ENCODE measurements at regions not wholly inside any gene's neighbourhood (a gene's known extent, or its start where the extent isn't known, plus 50 kb on each side); places are given as distances from the start of the nearest gene placed in this dataset.

DNA sequence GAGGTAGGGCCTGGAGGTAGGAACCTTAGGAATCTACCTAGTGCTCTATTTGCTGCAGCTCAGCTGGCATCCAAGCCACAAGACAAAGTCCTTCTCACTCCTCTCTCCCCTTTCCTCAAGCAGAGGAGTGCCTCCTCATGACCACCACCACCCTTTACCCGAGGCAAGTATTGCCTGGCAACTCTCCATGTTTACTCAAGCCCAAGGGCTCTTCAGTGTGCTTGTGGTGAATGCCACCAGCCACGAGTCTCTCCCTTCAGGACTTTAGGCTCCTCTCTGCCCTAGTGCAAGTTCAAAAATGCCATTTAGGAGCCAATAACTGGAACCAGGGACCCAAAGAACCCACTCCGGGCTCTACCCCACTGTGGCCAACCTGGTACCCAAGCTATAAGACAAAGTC, 514.5 kb upstream of the RGMB start:
- POLR2A ChIA-PET (ENCODE audit: low non-redundant PET), result no interaction called here

DNA sequence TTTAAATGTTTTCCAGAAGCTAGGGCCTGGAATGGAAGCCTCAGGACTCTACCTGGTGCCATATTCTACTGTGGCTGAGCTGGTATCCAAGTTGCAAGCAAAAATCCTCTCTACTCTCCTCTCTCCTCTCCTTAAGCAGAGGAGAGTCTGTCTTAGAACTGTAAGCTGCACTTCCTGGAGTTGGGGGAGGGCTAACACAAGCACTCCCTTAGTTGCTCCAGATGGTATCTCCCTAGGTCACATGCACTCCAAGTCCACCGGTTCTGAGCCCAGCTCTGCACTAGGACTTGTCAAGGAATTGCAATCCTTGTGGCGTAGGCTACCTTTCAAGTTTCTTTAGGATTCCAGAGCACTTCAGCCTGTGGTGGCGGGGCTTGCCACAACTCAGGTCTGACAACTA, 513.9 kb upstream of the RGMB start:
- intact Hi-C loops (cut with micrococcal nuclease; ENCODE audit: unreplicated experiment), result no loop called here
- no peak for DNase-seq (ENCODE audit: low spot score)
- TF ChIP-seq CTCF (conservative IDR thresholded peaks at IDR 0.05; ENCODE audit: low read depth, low read length) (no peak), EZH2 (IDR thresholded peaks at IDR 0.05; ENCODE audit: borderline replicate concordance, low read depth, low read length, poor library complexity, severe bottlenecking) (no peak)
- Histone ChIP-seq H3K4me1 (ENCODE audit: insufficient read depth, low read length, poor library complexity, severe bottlenecking) (no peaks in the 10 kb centered on the region), H3K27me3 (replicated peaks; ENCODE audit: insufficient read depth, low read depth, low read length, poor library complexity) (no peaks in the 10 kb centered on the region), H3K36me3 (ENCODE audit: insufficient read depth, low read length, poor library complexity, severe bottlenecking) (no peaks in the 10 kb centered on the region), H3K27ac (ENCODE audit: low read depth, low read length, poor library complexity, severe bottlenecking) (no peak overlapping the region), H3K4me3 (ENCODE audit: low read depth, low read length, poor library complexity, severe bottlenecking) (no peak overlapping the region), H3K9me3 (ENCODE audit: low read depth, low read length, poor library complexity, severe bottlenecking) (no peaks in the 10 kb centered on the region)
- BruUV-seq (replicated peaks), result no TSS peak
- POLR2A ChIA-PET (ENCODE audit: low non-redundant PET), result no interaction called here
- CTCF ChIA-PET, result no interaction called here

More for the DNA sequence above, 514.5 kb upstream of the RGMB start:
- H3K36me3 ChIP-seq (ENCODE audit: insufficient read depth, low read length, poor library complexity, severe bottlenecking), result no peaks in the 10 kb centered on the region
- BruUV-seq (replicated peaks), result no TSS peak
- TF ChIP-seq CTCF (conservative IDR thresholded peaks at IDR 0.05; ENCODE audit: low read depth, low read length), result no peak
- no peak for TF ChIP-seq EZH2 (IDR thresholded peaks at IDR 0.05; ENCODE audit: borderline replicate concordance, low read depth, low read length, poor library complexity, severe bottlenecking)
- CTCF ChIA-PET, result no interaction called here
- no peaks in the 10 kb centered on the region for H3K27me3 ChIP-seq (replicated peaks; ENCODE audit: insufficient read depth, low read depth, low read length, poor library complexity)
- no peaks in the 10 kb centered on the region for H3K9me3 ChIP-seq (ENCODE audit: low read depth, low read length, poor library complexity, severe bottlenecking)
- DNase-seq (ENCODE audit: low spot score), result no peak
- no peaks in the 10 kb centered on the region for H3K4me1 ChIP-seq (ENCODE audit: insufficient read depth, low read length, poor library complexity, severe bottlenecking)
- intact Hi-C loops (cut with micrococcal nuclease; ENCODE audit: unreplicated experiment), result no loop called here
- H3K27ac ChIP-seq (ENCODE audit: low read depth, low read length, poor library complexity, severe bottlenecking), result no peak overlapping the region
- H3K4me3 ChIP-seq (ENCODE audit: low read depth, low read length, poor library complexity, severe bottlenecking), result no peak overlapping the region

DNA sequence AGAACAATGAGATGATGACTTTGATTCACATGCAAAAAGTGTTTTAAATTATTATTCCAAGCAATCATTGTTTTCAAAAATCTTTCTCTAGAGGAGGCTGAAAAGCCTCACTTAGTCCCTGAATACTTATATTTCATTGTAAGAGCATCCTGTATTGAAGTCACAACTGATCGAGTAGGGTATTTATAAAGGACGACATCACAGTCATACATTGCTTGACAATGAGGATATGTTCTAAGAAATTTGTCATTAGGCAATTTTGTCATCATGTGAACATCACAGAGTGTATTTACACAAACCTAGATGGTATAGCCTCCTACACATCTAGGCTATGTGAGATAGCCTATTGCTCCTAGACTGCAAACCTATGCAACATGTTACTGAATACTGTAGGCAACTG, 510.4 kb upstream of the RGMB start:
- Histone ChIP-seq H3K27ac (ENCODE audit: low read depth, low read length, poor library complexity, severe bottlenecking) (no peak overlapping the region), H3K4me1 (ENCODE audit: insufficient read depth, low read length, poor library complexity, severe bottlenecking) (no peaks in the 10 kb centered on the region), H3K27me3 (replicated peaks; ENCODE audit: insufficient read depth, low read depth, low read length, poor library complexity) (no peaks in the 10 kb centered on the region), H3K4me3 (ENCODE audit: low read depth, low read length, poor library complexity, severe bottlenecking) (no peak overlapping the region), H3K36me3 (ENCODE audit: insufficient read depth, low read length, poor library complexity, severe bottlenecking) (no peaks in the 10 kb centered on the region), H3K9me3 (ENCODE audit: low read depth, low read length, poor library complexity, severe bottlenecking) (no peaks in the 10 kb centered on the region)
- ChIA-PET POLR2A (ENCODE audit: low non-redundant PET) (no interaction called here), CTCF (no interaction called here)
- no TSS peak for BruUV-seq (replicated peaks)
- DNase-seq (ENCODE audit: low spot score), result no peak
- TF ChIP-seq EZH2 (IDR thresholded peaks at IDR 0.05; ENCODE audit: borderline replicate concordance, low read depth, low read length, poor library complexity, severe bottlenecking), result no peak
- intact Hi-C loops (cut with micrococcal nuclease; ENCODE audit: unreplicated experiment), result no loop called here

- Histone ChIP-seq H3K9me3 (ENCODE audit: low read depth, low read length, poor library complexity, severe bottlenecking) (no peaks in the 10 kb centered on the region), H3K4me1 (ENCODE audit: insufficient read depth, low read length, poor library complexity, severe bottlenecking) (no peaks in the 10 kb centered on the region), H3K27me3 (replicated peaks; ENCODE audit: insufficient read depth, low read depth, low read length, poor library complexity) (no peaks in the 10 kb centered on the region), H3K4me3 (ENCODE audit: low read depth, low read length, poor library complexity, severe bottlenecking) (no peak overlapping the region), H3K36me3 (ENCODE audit: insufficient read depth, low read length, poor library complexity, severe bottlenecking) (no peaks in the 10 kb centered on the region), H3K27ac (ENCODE audit: low read depth, low read length, poor library complexity, severe bottlenecking) (no peak overlapping the region)
- no peak for DNase-seq (ENCODE audit: low spot score)
- TF ChIP-seq EZH2 (IDR thresholded peaks at IDR 0.05; ENCODE audit: borderline replicate concordance, low read depth, low read length, poor library complexity, severe bottlenecking) (no peak), CTCF (conservative IDR thresholded peaks at IDR 0.05; ENCODE audit: low read depth, low read length) (no peak)
- intact Hi-C loops (cut with micrococcal nuclease; ENCODE audit: unreplicated experiment), result no loop called here
- CTCF ChIA-PET, result no interaction called here
- POLR2A ChIA-PET (ENCODE audit: low non-redundant PET), result no interaction called here
- no TSS peak for BruUV-seq (replicated peaks)
These were observed 505.2 kb upstream of the RGMB start for GRCh38 chr5:98268162-98268860.
